Neuronal stem cell (in vitro differentiated cells): ENCODE measurements at regions not wholly inside any gene's neighbourhood (a gene's known extent, or its start where the extent isn't known, plus 50 kb on each side); places are given as distances from the start of the nearest gene placed in this dataset.

ENCODE experiments used
- DNase-seq: peaks from one replicate; pipeline ENCODE4 v3.0.0-alpha.2; 2013; ENCODE audit warnings: low spot score
- H2AFZ ChIP-seq: one replicate; pipeline ENCODE4 v1.6.1; 2013; ENCODE audit warnings: mild to moderate bottlenecking, low read length, inconsistent platforms
- H2AK5ac ChIP-seq: 2 replicates; pipeline ENCODE4 v1.6.1; 2013; ENCODE audit warnings: low read depth, mild to moderate bottlenecking, inconsistent platforms, low read length, moderate library complexity, mixed read lengths
- H2BK120ac ChIP-seq: 2 replicates; pipeline ENCODE4 v1.6.1; 2013; ENCODE audit warnings: low read depth, mild to moderate bottlenecking, inconsistent platforms, low read length, moderate library complexity, mixed read lengths
- H2BK12ac ChIP-seq: one replicate; pipeline ENCODE4 v1.6.1; 2013; ENCODE audit warnings: low read length, inconsistent platforms
- H2BK15ac ChIP-seq: 2 replicates; pipeline ENCODE4 v1.6.1; 2013; ENCODE audit warnings: mild to moderate bottlenecking, low read length, inconsistent platforms, mixed read lengths
- H2BK5ac ChIP-seq: one replicate; pipeline ENCODE4 v1.6.1; 2013; ENCODE audit warnings: inconsistent platforms, mild to moderate bottlenecking, low read length, moderate library complexity
- H3K14ac ChIP-seq: one replicate; pipeline ENCODE4 v1.6.1; 2013; ENCODE audit warnings: low read length, inconsistent platforms
- H3K18ac ChIP-seq: 2 replicates; pipeline ENCODE4 v1.6.1; 2013; ENCODE audit warnings: low read length, inconsistent platforms
- H3K23ac ChIP-seq: 2 replicates; pipeline ENCODE4 v1.6.1; 2013; ENCODE audit warnings: low read depth, mild to moderate bottlenecking, mixed read lengths, low read length, inconsistent platforms; ENCODE audit not compliant: poor library complexity
- H3K27ac ChIP-seq: replicated peaks from 3 replicates; pipeline ENCODE4 v1.5.1; 2013; ENCODE audit warnings: low read length, inconsistent platforms
- H3K27me3 ChIP-seq, 3 experiments: 2 replicates each; pipeline ENCODE4 v1.6.1; 2013; ENCODE audit warnings: low read length in 3 of 3, mild to moderate bottlenecking in 2 of 3, inconsistent platforms in 1 of 3, low read depth in 1 of 3, mixed read lengths in 1 of 3, moderate library complexity in 1 of 3; ENCODE audit not compliant: control insufficient read depth in 3 of 3, insufficient read depth in 3 of 3
- H3K36me3 ChIP-seq, 2 donors: replicated peaks in 1 of 2; 2 replicates each; pipeline ENCODE4 v1.6.1; 2013; ENCODE audit warnings: low read length in 2 of 2; ENCODE audit not compliant: control insufficient read depth in 2 of 2, insufficient read depth in 2 of 2
- H3K4ac ChIP-seq: 2 replicates; pipeline ENCODE4 v1.6.1; 2013; ENCODE audit warnings: inconsistent platforms, mild to moderate bottlenecking, low read length, moderate library complexity
- H3K4me1 ChIP-seq, 2 donors: 1 replicate in 1 of 2; 2 replicates in 1 of 2; pipeline ENCODE4 v1.6.1; 2013; ENCODE audit warnings: low read length in 2 of 2, low read depth in 1 of 2; ENCODE audit not compliant: control insufficient read depth in 2 of 2, insufficient read depth in 1 of 2
- H3K4me2 ChIP-seq: one replicate; pipeline ENCODE4 v1.6.1; 2013; ENCODE audit warnings: mild to moderate bottlenecking, low read length, inconsistent platforms; ENCODE audit not compliant: insufficient read depth, poor library complexity, severe bottlenecking
- H3K4me3 ChIP-seq, 2 donors: 2 replicates each; pipeline ENCODE4 v1.5.1; 2013; ENCODE audit warnings: low read length in 2 of 2, mild to moderate bottlenecking in 2 of 2, inconsistent platforms in 1 of 2, moderate library complexity in 1 of 2
- H3K79me1 ChIP-seq: one replicate; pipeline ENCODE4 v1.6.1; 2013; ENCODE audit warnings: low read depth, mild to moderate bottlenecking, inconsistent platforms, low read length, moderate library complexity
- H3K9ac ChIP-seq: one replicate; pipeline ENCODE4 v1.6.1; 2013; ENCODE audit warnings: mild to moderate bottlenecking, low read depth, low read length, inconsistent platforms; ENCODE audit not compliant: poor library complexity
- H3K9me3 ChIP-seq, 2 donors: replicated peaks in 1 of 2; 2 replicates each; pipeline versions ENCODE3 to v1.6.1; 2013; ENCODE audit warnings: low read length in 2 of 2, mild to moderate bottlenecking in 2 of 2, inconsistent platforms in 1 of 2, low read depth in 1 of 2, mixed read lengths in 1 of 2, moderate library complexity in 1 of 2; ENCODE audit not compliant: control insufficient read depth in 2 of 2, insufficient read depth in 1 of 2
- H4K8ac ChIP-seq: one replicate; pipeline ENCODE4 v1.6.1; 2013; ENCODE audit warnings: low read depth, mild to moderate bottlenecking, inconsistent platforms, low read length, moderate library complexity
- H4K91ac ChIP-seq: one replicate; pipeline ENCODE4 v1.6.1; 2013; ENCODE audit warnings: low read length, low read depth, mild to moderate bottlenecking, inconsistent platforms; ENCODE audit not compliant: poor library complexity
- WGBS, 2 donors: extraction: QIAGEN DNeasy Blood & Tissue Kit; methylation state at CpG; one replicate each; pipeline ENCODE4 v1.1.7; 2013; ENCODE audit warnings: missing lambda C conversion rate in 2 of 2, mixed read lengths in 1 of 2; ENCODE audit not compliant: insufficient read length in 2 of 2, insufficient replicate concordance in 1 of 2; ENCODE audit errors: extremely low coverage in 2 of 2; 5-methylcytosine and 5-hydroxymethylcytosine counted together

DNA sequence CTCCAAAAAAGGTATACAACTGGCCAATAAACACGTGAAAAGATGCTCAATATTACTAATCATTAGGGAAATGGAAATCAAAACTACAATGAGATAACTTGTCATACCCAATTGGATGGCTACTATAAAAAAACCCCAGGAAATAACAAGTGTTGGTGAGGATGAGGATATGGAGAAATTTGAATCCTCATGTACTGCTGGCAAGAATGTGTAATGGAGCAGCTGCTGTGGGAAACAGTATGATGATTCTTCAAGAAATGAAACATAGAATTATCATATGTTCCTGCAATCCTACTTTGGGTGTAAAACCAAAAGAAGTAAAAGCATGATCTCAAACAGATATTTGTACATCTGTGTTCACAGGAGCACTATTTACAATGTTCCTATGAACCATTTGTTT is 67.4 kb downstream of the RPLP1 start:
- WGBS, 2 donors, result no CpG with 5 or more reads among the region's 1 CpG
- peaks cover 0 to 6% (median 0%) of the 10 kb centered on the region in 3 experiments for H3K27me3 ChIP-seq

DNA sequence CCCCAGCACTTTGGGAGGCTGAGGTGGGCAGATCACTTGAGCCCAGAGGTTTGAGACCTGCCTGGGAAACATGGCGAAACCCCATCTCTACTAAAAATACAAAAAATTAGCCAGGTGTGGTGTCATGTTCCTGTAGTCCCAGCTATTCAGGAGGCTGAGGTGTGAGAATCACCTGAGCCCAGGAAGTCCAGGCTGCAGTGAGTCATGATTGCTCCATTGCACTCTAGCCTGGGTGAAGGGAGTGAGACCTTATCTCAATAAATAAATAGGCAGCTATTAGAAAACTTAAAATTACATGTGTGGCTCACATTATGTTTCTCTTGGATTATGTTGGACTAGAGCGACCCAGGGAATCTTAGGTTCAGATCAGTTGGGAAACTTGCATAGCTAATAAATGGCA is 69.7 kb downstream of the RPLP1 start:
- no peak overlapping the region for H3K4me2 ChIP-seq
- H3K27me3 ChIP-seq, result peaks cover 0 to 18% (median 0%) of the 10 kb centered on the region in 3 experiments

More for the DNA sequence above, 67.4 kb downstream of the RPLP1 start:
- no peak for DNase-seq
- Histone ChIP-seq H2BK120ac (no peak overlapping the region), H3K9me3 (no peaks in the 10 kb centered on the region), H3K4me2 (no peak overlapping the region), H3K27ac (no peak overlapping the region), H4K91ac (no peak overlapping the region), H2BK5ac (no peak overlapping the region), H3K4ac (no peak overlapping the region), H3K4me1 (peaks cover 3 to 14% of the 10 kb centered on the region in 2 donors), H2AFZ (no peak overlapping the region), H3K4me3 (no peak overlapping the region), H4K8ac (no peak overlapping the region), H3K23ac (no peak overlapping the region), H3K18ac (no peak overlapping the region), H3K14ac (no peak overlapping the region), H2AK5ac (no peak overlapping the region), H3K36me3 (no peaks in the 10 kb centered on the region), H2BK15ac (no peak overlapping the region), H3K79me1 (no peaks in the 10 kb centered on the region), H3K9ac (no peak overlapping the region), H2BK12ac (no peak overlapping the region)

DNA sequence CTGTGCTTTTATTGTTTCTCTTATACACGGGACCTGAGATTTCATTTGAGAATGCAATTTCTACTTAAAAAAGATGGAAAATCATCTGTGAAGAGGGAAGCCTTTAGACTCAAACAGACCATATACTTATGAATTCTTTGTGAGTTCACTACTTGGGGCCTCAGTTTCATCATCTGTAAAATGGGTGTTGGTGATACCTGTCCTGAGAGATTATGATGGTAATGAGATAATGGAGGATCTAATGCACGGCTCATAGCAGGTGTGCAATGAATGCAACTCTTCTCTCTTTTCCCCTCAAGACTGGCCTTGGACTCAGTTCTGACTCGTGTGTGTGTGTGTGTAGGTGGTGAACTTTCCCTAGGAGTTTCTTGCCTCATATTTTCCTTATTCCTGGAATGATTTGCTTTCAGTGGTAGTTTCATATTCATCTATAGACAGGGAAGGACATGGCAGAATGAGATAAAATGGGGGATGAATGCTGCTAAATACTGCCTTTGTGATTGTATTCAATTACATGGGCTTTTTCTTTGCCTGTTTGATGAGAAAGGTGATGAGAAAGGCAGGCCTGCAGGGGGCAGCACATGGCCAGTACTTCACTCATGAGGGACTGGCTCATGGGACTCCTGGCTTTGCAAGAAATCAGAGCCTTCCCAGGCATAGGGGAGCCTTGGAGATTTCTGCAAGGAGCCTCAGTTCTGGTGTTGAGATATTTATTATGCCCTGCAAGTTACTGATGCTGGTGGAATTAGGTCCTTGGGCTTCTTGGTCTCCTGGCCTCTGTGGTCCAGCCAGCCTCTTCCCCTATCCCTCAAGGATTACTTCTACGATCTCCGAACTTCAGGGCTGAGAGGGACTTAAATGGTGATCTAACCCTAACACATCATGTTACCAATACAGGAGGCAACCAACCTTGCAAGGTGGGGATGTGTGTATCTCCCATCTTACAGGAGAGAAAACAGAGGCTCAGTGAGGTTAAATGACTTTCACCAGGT is 70.7 kb downstream of the RPLP1 start:
- H3K27me3 ChIP-seq, result peaks cover 0 to 27% (median 0%) of the 10 kb centered on the region in 3 experiments
- peaks cover 0 to 3% of the 10 kb centered on the region in 2 donors for H3K9me3 ChIP-seq
- H2AFZ ChIP-seq, result no peak overlapping the region
- H3K4ac ChIP-seq, result no peak overlapping the region
- H3K27ac ChIP-seq, result no peak overlapping the region
- H3K9ac ChIP-seq, result no peak overlapping the region
- no peak overlapping the region for H3K23ac ChIP-seq
- H3K4me1 ChIP-seq, result peaks cover 3 to 25% of the 10 kb centered on the region in 2 donors
- no peak overlapping the region for H2BK120ac ChIP-seq
- WGBS, 2 donors, result no CpG with 5 or more reads among the region's 5 CpGs
- DNase-seq, result peak; percentile 75
- no peak overlapping the region for H2BK15ac ChIP-seq
- no peak overlapping the region for H3K14ac ChIP-seq
- no peak overlapping the region for H3K4me3 ChIP-seq
- no peak overlapping the region for H2BK5ac ChIP-seq
- H4K8ac ChIP-seq, result no peak overlapping the region
- H3K79me1 ChIP-seq, result no peaks in the 10 kb centered on the region
- H3K4me2 ChIP-seq, result no peak overlapping the region
- no peak overlapping the region for H4K91ac ChIP-seq
- H3K36me3 ChIP-seq, result no peaks in the 10 kb centered on the region
- H3K18ac ChIP-seq, result no peak overlapping the region
- H2BK12ac ChIP-seq, result no peak overlapping the region
- H2AK5ac ChIP-seq, result no peak overlapping the region

More for the DNA sequence above, 69.7 kb downstream of the RPLP1 start:
- Histone ChIP-seq H3K27ac (no peak overlapping the region), H3K4me3 (no peak overlapping the region), H2BK12ac (no peak overlapping the region), H2AFZ (no peak overlapping the region), H2BK15ac (no peak overlapping the region), H3K79me1 (no peaks in the 10 kb centered on the region), H3K9ac (no peak overlapping the region), H4K8ac (no peak overlapping the region), H2BK120ac (no peak overlapping the region), H3K14ac (no peak overlapping the region), H3K36me3 (no peaks in the 10 kb centered on the region), H3K9me3 (peaks cover 0 to 3% of the 10 kb centered on the region in 2 donors), H2BK5ac (no peak overlapping the region), H3K18ac (no peak overlapping the region), H3K23ac (no peak overlapping the region), H2AK5ac (no peak overlapping the region), H3K4ac (no peak overlapping the region), H4K91ac (no peak overlapping the region), H3K4me1 (peaks cover 3 to 20% of the 10 kb centered on the region in 2 donors)
- DNase-seq, result no peak
- no CpG with 5 or more reads among the region's 2 CpGs for WGBS, 2 donors

DNA sequence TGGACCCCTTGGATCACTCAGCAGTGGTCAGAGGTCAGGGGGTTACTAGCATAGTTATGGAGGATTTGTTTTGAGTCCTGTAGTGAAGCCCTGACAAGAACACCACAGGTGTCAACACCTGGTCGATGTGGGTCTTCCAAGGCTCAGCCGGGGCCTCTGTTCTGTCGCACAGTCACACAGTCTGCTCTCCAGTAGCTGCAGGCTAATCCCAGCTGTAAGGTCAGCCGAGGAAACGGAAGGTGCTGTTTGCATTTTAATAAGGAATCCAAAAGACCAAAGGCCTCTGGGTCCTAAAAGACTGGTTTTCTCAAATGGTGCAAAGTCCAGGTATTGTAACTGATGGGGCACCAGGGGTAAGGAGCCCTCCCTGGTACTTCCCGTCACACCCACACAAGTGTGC is 71.7 kb downstream of the RPLP1 start:
- Histone ChIP-seq H3K27me3 (peaks cover 0 to 36% (median 0%) of the 10 kb centered on the region in 3 experiments), H3K4me2 (no peak overlapping the region), H3K27ac (no peak overlapping the region), H2AK5ac (no peak overlapping the region), H2AFZ (no peak overlapping the region), H3K9me3 (peaks cover 0 to 3% of the 10 kb centered on the region in 2 donors), H3K4ac (no peak overlapping the region), H2BK120ac (no peak overlapping the region), H3K14ac (no peak overlapping the region), H3K18ac (no peak overlapping the region), H3K36me3 (no peaks in the 10 kb centered on the region), H3K9ac (no peak overlapping the region), H2BK12ac (no peak overlapping the region), H4K8ac (no peak overlapping the region), H2BK15ac (no peak overlapping the region), H3K23ac (no peak overlapping the region), H3K79me1 (no peaks in the 10 kb centered on the region), H2BK5ac (no peak overlapping the region), H3K4me3 (no peak overlapping the region), H4K91ac (no peak overlapping the region), H3K4me1 (peaks cover 3 to 25% of the 10 kb centered on the region in 2 donors)
- DNase-seq, result no peak
- no CpG with 5 or more reads among the region's 6 CpGs for WGBS, 2 donors
